ENCODE measurements at regions not wholly inside any gene's neighbourhood (a gene's known extent, or its start where the extent isn't known, plus 50 kb on each side); places are given as distances from the start of the nearest gene placed in this dataset.

DNA sequence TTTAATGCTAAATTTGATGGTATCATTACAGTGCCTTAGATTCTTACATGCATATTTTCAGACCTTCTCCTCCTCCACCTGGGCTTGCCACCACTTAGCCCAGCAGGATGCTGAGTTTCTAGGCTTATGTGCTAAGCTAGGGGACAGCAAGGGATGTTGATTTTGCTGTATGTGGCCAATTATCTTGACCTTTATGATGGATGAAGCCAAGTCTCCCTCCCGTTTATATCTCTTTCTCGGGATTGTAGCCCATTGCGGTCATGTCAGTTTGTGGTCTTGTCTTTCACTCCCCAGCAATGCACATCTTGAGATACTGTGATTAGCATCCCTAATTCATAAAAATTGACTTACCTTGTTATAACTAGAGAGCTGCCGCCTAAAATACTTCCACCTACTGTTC, 278.7 kb upstream of the SOX2 start:
- POLR2A ChIA-PET: no interaction called here
- CTCF ChIA-PET: no interaction called here
- no peaks in the 10 kb centered on the region for H3K4me1 Mint-ChIP-seq
- H3K9me3 Mint-ChIP-seq: peaks cover 17% of the 10 kb centered on the region
- DNase-seq: no peak
- no peak overlapping the region for H3K27ac Mint-ChIP-seq
- H3K4me3 Mint-ChIP-seq: no peak overlapping the region
- H3K27me3 Mint-ChIP-seq: no peaks in the 10 kb centered on the region
- H3K36me3 Mint-ChIP-seq (ENCODE audit: low read depth): no peaks in the 10 kb centered on the region

GRCh38 chr3:181431748-181432147, 280.0 kb upstream of the SOX2 start:
- H3K4me1 Mint-ChIP-seq: no peaks in the 10 kb centered on the region
- CTCF ChIA-PET: interaction anchor here (0.6 kb wide), 1 partner anchor 1782 kb away, joined by 6 read pairs; no protein-coding TSS in a partner anchor
- POLR2A ChIA-PET: no interaction called here

GRCh38 chr3:181425074-181425473, 286.7 kb upstream of the SOX2 start:
- Mint-ChIP-seq H3K4me3 (no peak overlapping the region), H3K9me3 (peaks cover 13% of the 10 kb centered on the region), H3K4me1 (no peaks in the 10 kb centered on the region), H3K27me3 (no peaks in the 10 kb centered on the region), H3K36me3 (ENCODE audit: low read depth) (no peaks in the 10 kb centered on the region), H3K27ac (no peak overlapping the region)
- ChIA-PET CTCF (no interaction called here), POLR2A (no interaction called here)
- DNase-seq: no peak

More at GRCh38 chr3:181431748-181432147, 280.0 kb upstream of the SOX2 start:
- H3K36me3 Mint-ChIP-seq (ENCODE audit: low read depth): no peaks in the 10 kb centered on the region
- no peak overlapping the region for H3K4me3 Mint-ChIP-seq
- H3K27me3 Mint-ChIP-seq: no peaks in the 10 kb centered on the region
- H3K27ac Mint-ChIP-seq: no peak overlapping the region
- no peak for DNase-seq
- peaks cover 22% of the 10 kb centered on the region for H3K9me3 Mint-ChIP-seq

DNA sequence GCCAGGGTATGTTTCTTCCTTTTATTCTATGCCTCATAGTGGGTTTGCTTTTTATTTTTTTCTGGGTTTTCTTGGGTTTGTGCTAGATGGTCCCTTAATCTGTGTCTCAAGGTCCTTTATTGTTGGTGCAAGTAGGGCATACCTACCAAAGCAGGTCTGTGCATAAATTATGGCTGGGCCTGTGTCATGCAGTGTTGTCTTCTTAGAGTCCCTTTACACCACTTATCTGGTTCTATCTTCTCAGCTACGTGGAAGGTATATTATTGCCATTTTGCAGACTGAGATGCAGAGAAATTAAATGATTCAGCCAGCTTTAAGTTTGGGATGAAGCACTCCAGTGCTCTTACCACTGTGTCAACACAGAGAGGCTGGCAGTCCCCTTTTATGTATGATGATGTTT, 293.5 kb upstream of the SOX2 start:
- Mint-ChIP-seq H3K27me3 (no peaks in the 10 kb centered on the region), H3K27ac (no peak overlapping the region), H3K9me3 (peaks cover 4% of the 10 kb centered on the region), H3K4me3 (no peak overlapping the region), H3K36me3 (ENCODE audit: low read depth) (no peaks in the 10 kb centered on the region), H3K4me1 (no peaks in the 10 kb centered on the region)
- no peak for DNase-seq
- ChIA-PET CTCF (no interaction called here), POLR2A (no interaction called here)

GRCh38 chr3:181417748-181418147, 294.0 kb upstream of the SOX2 start:
- Mint-ChIP-seq H3K9me3 (peaks cover 4% of the 10 kb centered on the region), H3K27me3 (no peaks in the 10 kb centered on the region), H3K4me1 (no peaks in the 10 kb centered on the region), H3K36me3 (ENCODE audit: low read depth) (no peaks in the 10 kb centered on the region), H3K27ac (no peak overlapping the region), H3K4me3 (no peak overlapping the region)
- ChIA-PET CTCF (no interaction called here), POLR2A (no interaction called here)
- DNase-seq: no peak

- Mint-ChIP-seq H3K36me3 (ENCODE audit: low read depth) (no peaks in the 10 kb centered on the region), H3K27ac (no peak overlapping the region), H3K9me3 (peaks cover 13% of the 10 kb centered on the region), H3K27me3 (no peaks in the 10 kb centered on the region), H3K4me1 (no peaks in the 10 kb centered on the region), H3K4me3 (no peak overlapping the region)
- POLR2A ChIA-PET: no interaction called here
- no peak for DNase-seq
- CTCF ChIA-PET: no interaction called here
Observed at GRCh38 chr3:181410870-181411269, 300.9 kb upstream of the SOX2 start.

GRCh38 chr3:181403876-181404660, 307.7 kb upstream of the SOX2 start:
- ChIA-PET CTCF (no interaction called here), POLR2A (no interaction called here)
- Mint-ChIP-seq H3K9me3 (peaks cover 18% of the 10 kb centered on the region), H3K4me1 (no peaks in the 10 kb centered on the region), H3K36me3 (ENCODE audit: low read depth) (no peaks in the 10 kb centered on the region), H3K4me3 (no peak overlapping the region), H3K27me3 (no peaks in the 10 kb centered on the region), H3K27ac (no peak overlapping the region)
- no peak for DNase-seq

DNA sequence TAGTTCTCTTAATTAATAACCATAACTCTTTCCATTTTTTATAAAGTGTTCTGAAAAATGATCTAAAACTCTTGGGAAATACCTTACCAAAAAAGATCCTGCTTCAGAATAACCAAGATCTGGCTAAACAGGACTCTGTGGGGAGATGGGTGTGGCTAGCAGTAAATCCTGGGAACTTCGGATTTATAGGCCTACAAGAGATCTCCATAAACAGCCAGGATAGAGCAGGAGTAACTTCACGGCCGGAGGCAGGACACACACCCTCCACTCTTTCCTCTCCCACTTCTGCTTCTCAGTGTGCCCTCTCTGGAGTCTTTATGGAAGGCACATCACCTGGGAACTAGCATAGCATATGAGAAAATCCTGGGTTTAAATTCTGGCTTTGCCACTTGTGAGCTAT, 309.4 kb upstream of the SOX2 start:
- H3K27ac Mint-ChIP-seq: no peak overlapping the region
- H3K4me3 Mint-ChIP-seq: no peak overlapping the region
- DNase-seq: no peak
- no peaks in the 10 kb centered on the region for H3K27me3 Mint-ChIP-seq
- H3K36me3 Mint-ChIP-seq (ENCODE audit: low read depth): no peaks in the 10 kb centered on the region
- peaks cover 15% of the 10 kb centered on the region for H3K9me3 Mint-ChIP-seq
- POLR2A ChIA-PET: no interaction called here
- CTCF ChIA-PET: no interaction called here
- no peaks in the 10 kb centered on the region for H3K4me1 Mint-ChIP-seq

GRCh38 chr3:181384970-181385369, 326.8 kb upstream of the SOX2 start:
- no peaks in the 10 kb centered on the region for H3K36me3 Mint-ChIP-seq (ENCODE audit: low read depth)
- no peaks in the 10 kb centered on the region for H3K4me1 Mint-ChIP-seq
- ChIA-PET POLR2A (no interaction called here), CTCF (no interaction called here)
- H3K27me3 Mint-ChIP-seq: no peaks in the 10 kb centered on the region
- no peak for DNase-seq
- H3K4me3 Mint-ChIP-seq: no peak overlapping the region
- peaks cover 16% of the 10 kb centered on the region for H3K9me3 Mint-ChIP-seq
- H3K27ac Mint-ChIP-seq: no peak overlapping the region

DNA sequence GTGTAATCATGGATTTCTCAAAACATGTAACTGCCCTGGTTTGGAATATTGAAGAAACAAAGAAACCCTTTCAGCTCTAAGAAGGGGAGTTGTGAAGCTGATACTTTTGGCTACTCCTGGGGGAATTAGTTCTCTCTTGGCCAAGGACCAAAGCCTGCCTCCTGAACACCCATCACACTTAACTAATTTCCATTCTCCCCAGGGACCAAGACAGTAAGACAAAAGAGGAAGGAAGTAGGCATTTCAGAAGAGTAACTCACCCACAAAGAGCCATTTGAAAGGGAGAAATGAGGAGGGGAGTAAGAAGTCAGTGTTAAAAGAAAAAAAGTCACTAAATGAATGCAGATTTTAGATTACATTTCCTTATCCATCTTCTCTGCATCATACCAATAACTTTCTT, 328.0 kb upstream of the SOX2 start:
- Mint-ChIP-seq H3K9me3 (peaks cover 17% of the 10 kb centered on the region), H3K4me3 (no peak overlapping the region), H3K27me3 (no peaks in the 10 kb centered on the region), H3K27ac (no peak overlapping the region), H3K4me1 (no peaks in the 10 kb centered on the region), H3K36me3 (ENCODE audit: low read depth) (no peaks in the 10 kb centered on the region)
- POLR2A ChIA-PET: no interaction called here
- no peak for DNase-seq
- CTCF ChIA-PET: no interaction called here

GRCh38 chr3:181383201-181383600, 328.5 kb upstream of the SOX2 start:
- POLR2A ChIA-PET: no interaction called here
- DNase-seq: no peak
- CTCF ChIA-PET: no interaction called here
- H3K27ac Mint-ChIP-seq: no peak overlapping the region
- H3K9me3 Mint-ChIP-seq: peaks cover 17% of the 10 kb centered on the region
- H3K36me3 Mint-ChIP-seq (ENCODE audit: low read depth): no peaks in the 10 kb centered on the region
- H3K27me3 Mint-ChIP-seq: no peaks in the 10 kb centered on the region
- H3K4me1 Mint-ChIP-seq: no peaks in the 10 kb centered on the region
- H3K4me3 Mint-ChIP-seq: no peak overlapping the region

DNA sequence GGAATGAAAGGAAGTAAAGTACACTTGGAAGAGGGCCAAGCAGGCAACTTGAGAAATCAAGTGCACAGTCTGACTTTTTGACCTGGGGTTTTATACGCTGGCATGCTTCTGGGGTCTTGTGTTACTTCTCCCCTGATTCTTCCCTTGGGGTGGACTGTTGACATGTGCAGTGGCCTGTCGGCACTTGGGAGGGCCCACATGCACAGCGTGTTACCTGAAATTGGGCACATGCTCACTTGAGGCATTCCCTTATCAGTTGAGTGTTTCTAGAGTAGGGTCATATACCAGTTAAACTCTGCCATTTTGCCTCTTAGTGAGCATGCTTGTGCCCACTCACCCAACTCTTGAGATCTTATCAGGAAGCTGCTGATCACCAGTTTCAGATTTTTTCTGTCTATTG, 329.1 kb upstream of the SOX2 start:
- H3K27me3 Mint-ChIP-seq: no peaks in the 10 kb centered on the region
- CTCF ChIA-PET: no interaction called here
- no peaks in the 10 kb centered on the region for H3K4me1 Mint-ChIP-seq
- DNase-seq: no peak
- POLR2A ChIA-PET: no interaction called here
- H3K9me3 Mint-ChIP-seq: peaks cover 17% of the 10 kb centered on the region
- no peak overlapping the region for H3K4me3 Mint-ChIP-seq
- no peaks in the 10 kb centered on the region for H3K36me3 Mint-ChIP-seq (ENCODE audit: low read depth)
- H3K27ac Mint-ChIP-seq: no peak overlapping the region

DNA sequence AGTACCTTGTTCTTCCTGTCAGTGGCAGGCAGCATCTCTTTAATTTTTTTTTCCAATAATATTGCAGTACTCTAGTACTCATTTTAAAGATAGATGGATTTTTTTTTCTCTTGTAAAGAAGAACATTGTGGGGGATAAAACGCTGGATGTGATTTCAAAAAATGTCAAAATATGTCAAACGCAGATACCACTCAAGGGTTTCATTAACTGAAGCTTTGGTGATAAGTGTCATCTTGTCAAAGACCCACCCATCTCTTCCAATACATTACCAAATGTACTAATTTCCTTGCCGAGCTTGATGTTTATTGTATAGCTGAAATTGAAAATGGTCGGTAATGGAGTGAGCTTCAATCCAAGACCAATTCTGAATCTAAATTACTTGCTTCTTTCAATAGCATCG, 332.4 kb upstream of the SOX2 start:
- no peaks in the 10 kb centered on the region for H3K36me3 Mint-ChIP-seq (ENCODE audit: low read depth)
- CTCF ChIA-PET: no interaction called here
- no peaks in the 10 kb centered on the region for H3K27me3 Mint-ChIP-seq
- DNase-seq: no peak
- POLR2A ChIA-PET: no interaction called here
- no peaks in the 10 kb centered on the region for H3K4me1 Mint-ChIP-seq
- H3K9me3 Mint-ChIP-seq: peaks cover 14% of the 10 kb centered on the region
- no peak overlapping the region for H3K4me3 Mint-ChIP-seq
- H3K27ac Mint-ChIP-seq: no peak overlapping the region

DNA sequence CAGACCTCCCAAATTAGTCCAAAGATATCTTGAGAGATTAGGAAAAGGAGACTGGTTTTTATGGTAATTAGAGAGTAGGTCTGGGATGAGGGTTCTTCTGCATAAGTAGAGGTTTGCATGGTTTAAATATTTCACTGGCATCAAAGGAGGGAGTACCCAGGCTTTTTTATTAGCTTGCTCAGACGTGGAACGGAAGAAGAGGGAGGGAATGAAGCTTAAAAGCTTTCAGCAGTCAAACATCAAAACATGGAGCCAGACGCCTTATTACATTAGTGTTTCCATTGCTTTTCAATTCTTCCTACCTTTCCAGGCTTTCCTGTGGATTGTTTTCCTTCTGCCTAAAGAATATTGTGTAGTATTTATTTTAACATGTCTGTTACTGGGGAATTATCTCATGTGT, 342.1 kb upstream of the SOX2 start:
- no peaks in the 10 kb centered on the region for H3K36me3 Mint-ChIP-seq (ENCODE audit: low read depth)
- POLR2A ChIA-PET: no interaction called here

More for the DNA sequence above, 342.1 kb upstream of the SOX2 start:
- Mint-ChIP-seq H3K27me3 (no peaks in the 10 kb centered on the region), H3K4me1 (no peaks in the 10 kb centered on the region), H3K9me3 (peaks cover 4% of the 10 kb centered on the region), H3K4me3 (no peak overlapping the region), H3K27ac (no peak overlapping the region)
- CTCF ChIA-PET: interaction anchor here (0.5 kb wide), 1 partner anchor 333 kb away, joined by 3 read pairs; no protein-coding TSS in a partner anchor
- no peak for DNase-seq

Measured in activated CD4-positive, alpha-beta memory T cell treated with anti-CD3 and anti-CD28 coated beads, Interleukin-2, amount 10 ng/mL, durations not matched to agents 7 days and 5 days (primary cell).